GM20000 (cell line): ENCODE measurements at regions not wholly inside any gene's neighbourhood (a gene's known extent, or its start where the extent isn't known, plus 50 kb on each side); places are given as distances from the start of the nearest gene placed in this dataset.

Experiments
- DNase-seq: peaks from one replicate; pipeline ENCODE4 v3.0.0; 2012; ENCODE audit warnings: low spot score
- CTCF ChIP-seq: IDR thresholded peaks from 2 replicates; pipeline ENCODE4 v1.5.1; 2012; ENCODE audit warnings: mild to moderate bottlenecking, control low read depth; ENCODE audit errors: extremely low read depth, missing control alignments

- TF ChIP-seq CTCF = no peak
- no peak for DNase-seq
Observed at GRCh38 chr20:17012546-17013226, 214.2 kb upstream of the PCSK2 start.

- DNase-seq = no peak
- TF ChIP-seq CTCF = no peak
Observed at GRCh38 chr20:17014217-17014616, 212.6 kb upstream of the PCSK2 start.

GRCh38 chr20:17014756-17015366 is 212.0 kb upstream of the PCSK2 start:
- no peak for TF ChIP-seq CTCF
- DNase-seq = no peak

GRCh38 chr20:17017232-17017631 is 209.6 kb upstream of the PCSK2 start:
- no peak for TF ChIP-seq CTCF
- no peak for DNase-seq

GRCh38 chr20:17021481-17021880 is 205.4 kb upstream of the PCSK2 start:
- DNase-seq = no peak

GRCh38 chr20:17023036-17023435 is 203.8 kb upstream of the PCSK2 start:
- no peak for DNase-seq
- TF ChIP-seq CTCF = no peak

More at GRCh38 chr20:17021481-17021880, 205.4 kb upstream of the PCSK2 start:
- no peak for TF ChIP-seq CTCF

GRCh38 chr20:17023806-17024205 is 203.0 kb upstream of the PCSK2 start:
- no peak for TF ChIP-seq CTCF
- no peak for DNase-seq
